ENCODE measurements at regions not wholly inside any gene's neighbourhood (a gene's known extent, or its start where the extent isn't known, plus 50 kb on each side); places are given as distances from the start of the nearest gene placed in this dataset.

- no peak for TF ChIP-seq RXRA (IDR thresholded peaks at IDR 0.05)
These were observed 311.9 kb upstream of the NT5C1B start (continued) for GRCh38 chr2:18901242-18901641.

GRCh38 chr2:18900691-18901141 lies 311.3 kb upstream of the NT5C1B start:
- TF ChIP-seq NR2F2 (IDR thresholded peaks at IDR 0.05) = peak; percentile 46
- no peak for TF ChIP-seq FOXA1 (IDR thresholded peaks at IDR 0.05)
- no peak for DNase-seq (ENCODE audit: low spot score)
- H3K9me3 ChIP-seq (ENCODE audit: control insufficient read depth in 4 of 4, low read length in 3 of 4) = no peaks in the 10 kb centered on the region
- no peaks in the 10 kb centered on the region for H3K36me3 ChIP-seq (ENCODE audit: control insufficient read depth in 4 of 4, insufficient read depth in 3 of 4, low read depth in 1 of 4, low read length in 3 of 4)
- no peak overlapping the region for H3K4me3 ChIP-seq (ENCODE audit: low read depth in 1 of 3, low read length in 3 of 3)
- peaks cover 0 to 10% (median 2%) of the 10 kb centered on the region in 4 donors for H3K4me1 ChIP-seq (ENCODE audit: control insufficient read depth in 4 of 4, insufficient read depth in 4 of 4, low read length in 3 of 4)
- H3K27me3 ChIP-seq (ENCODE audit: control insufficient read depth in 4 of 4, insufficient read depth in 4 of 4, low read length in 3 of 4) = no peaks in the 10 kb centered on the region
- no peak overlapping the region for H3K9ac ChIP-seq (ENCODE audit: low read depth in 1 of 2, low read length in 2 of 2)
- H3K27ac ChIP-seq (ENCODE audit: low read depth in 1 of 2, low read length in 2 of 2) = no peak overlapping the region

GRCh38 chr2:18899725-18900124 lies 310.4 kb upstream of the NT5C1B start:
- H3K4me3 ChIP-seq (ENCODE audit: low read depth in 1 of 3, low read length in 3 of 3) = no peak overlapping the region
- H3K27ac ChIP-seq (ENCODE audit: low read depth in 1 of 2, low read length in 2 of 2) = no peak overlapping the region
- TF ChIP-seq MAX (IDR thresholded peaks at IDR 0.05) = no peak
- no peak for TF ChIP-seq FOXA1 (IDR thresholded peaks at IDR 0.05)
- no peak for TF ChIP-seq ATF3 (IDR thresholded peaks at IDR 0.05)
- TF ChIP-seq HNF4A (conservative IDR thresholded peaks at IDR 0.05) = no peak
- H3K36me3 ChIP-seq (ENCODE audit: control insufficient read depth in 4 of 4, insufficient read depth in 3 of 4, low read depth in 1 of 4, low read length in 3 of 4) = no peaks in the 10 kb centered on the region
- H3K9ac ChIP-seq (ENCODE audit: low read depth in 1 of 2, low read length in 2 of 2) = no peak overlapping the region
- H3K27me3 ChIP-seq (ENCODE audit: control insufficient read depth in 4 of 4, insufficient read depth in 4 of 4, low read length in 3 of 4) = no peaks in the 10 kb centered on the region
- peaks cover 0 to 10% (median 2%) of the 10 kb centered on the region in 4 donors for H3K4me1 ChIP-seq (ENCODE audit: control insufficient read depth in 4 of 4, insufficient read depth in 4 of 4, low read length in 3 of 4)
- no peak for DNase-seq (ENCODE audit: low spot score)
- WGBS = 91% methylated on average over 3 of the region's 3 CpGs
- no peaks in the 10 kb centered on the region for H3K9me3 ChIP-seq (ENCODE audit: control insufficient read depth in 4 of 4, low read length in 3 of 4)

- TF ChIP-seq SP1 (IDR thresholded peaks at IDR 0.05) = no peak
- TF ChIP-seq ATF3 (IDR thresholded peaks at IDR 0.05) = no peak
- TF ChIP-seq JUND (IDR thresholded peaks at IDR 0.05) = no peak
- TF ChIP-seq ZBTB33 (IDR thresholded peaks at IDR 0.05) = no peak
- no peak for TF ChIP-seq FOXA1 (IDR thresholded peaks at IDR 0.05)
- no peak for TF ChIP-seq TAF1 (conservative IDR thresholded peaks at IDR 0.05)
- TF ChIP-seq HNF4G (IDR thresholded peaks at IDR 0.05) = no peak
- TF ChIP-seq YY1 (IDR thresholded peaks at IDR 0.05) = no peak
- no peak for TF ChIP-seq RXRA (IDR thresholded peaks at IDR 0.05)
- no peak for TF ChIP-seq MAX (IDR thresholded peaks at IDR 0.05)
- no peak for TF ChIP-seq RAD21 (IDR thresholded peaks at IDR 0.05)
- no peak for TF ChIP-seq FOXA2 (IDR thresholded peaks at IDR 0.05)
- TF ChIP-seq NR2F2 (IDR thresholded peaks at IDR 0.05) = no peak
- no peak overlapping the region for H3K27ac ChIP-seq (ENCODE audit: low read depth in 1 of 2, low read length in 2 of 2)
- no peak overlapping the region for H3K9ac ChIP-seq (ENCODE audit: low read depth in 1 of 2, low read length in 2 of 2)
- H3K4me3 ChIP-seq (ENCODE audit: low read depth in 1 of 3, low read length in 3 of 3) = no peak overlapping the region
- no peak for DNase-seq (ENCODE audit: low spot score)
- H3K27me3 ChIP-seq (ENCODE audit: control insufficient read depth in 4 of 4, insufficient read depth in 4 of 4, low read length in 3 of 4) = no peaks in the 10 kb centered on the region
- no peaks in the 10 kb centered on the region for H3K9me3 ChIP-seq (ENCODE audit: control insufficient read depth in 4 of 4, low read length in 3 of 4)
- H3K4me1 ChIP-seq (ENCODE audit: control insufficient read depth in 4 of 4, insufficient read depth in 4 of 4, low read length in 3 of 4) = peaks cover 0 to 10% (median 2%) of the 10 kb centered on the region in 4 donors
- no peaks in the 10 kb centered on the region for H3K36me3 ChIP-seq (ENCODE audit: control insufficient read depth in 4 of 4, insufficient read depth in 3 of 4, low read depth in 1 of 4, low read length in 3 of 4)
These were observed 308.9 kb upstream of the NT5C1B start for GRCh38 chr2:18898271-18898670.

Measured in liver (tissue), 7 donors.